ENCODE measurements at regions not wholly inside any gene's neighbourhood (a gene's known extent, or its start where the extent isn't known, plus 50 kb on each side); places are given as distances from the start of the nearest gene placed in this dataset.
"Not testable (repeated sequence)": the region's sequence is repeated elsewhere in the genome, so short reads cannot be mapped to it uniquely, and the experiment has no call there.

DNA sequence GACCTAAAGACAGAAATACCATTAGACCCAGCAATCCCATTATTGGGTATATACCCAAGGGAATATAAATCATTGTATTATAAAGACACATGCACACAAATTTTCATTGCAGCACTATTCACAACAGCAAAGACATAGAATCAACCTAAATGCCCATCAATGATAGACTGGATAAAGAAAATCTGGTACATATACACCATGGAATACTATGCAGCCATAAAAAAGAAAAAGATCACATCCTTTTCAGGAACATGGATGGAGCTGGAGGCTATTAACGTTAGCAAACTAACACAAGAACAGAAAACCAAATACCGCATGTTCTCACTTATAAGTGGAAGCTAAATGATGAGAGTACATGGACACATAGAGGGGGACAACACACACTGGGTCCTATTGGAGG, 280.1 kb upstream of the G2E3 start:
- 94% methylated on average over 2 of the region's 2 CpGs for WGBS
- H3K36me3 ChIP-seq (ENCODE audit: insufficient read depth); H3K27ac ChIP-seq (ENCODE audit: low read depth); DNase-seq (ENCODE audit: extremely low spot score); H3K4me1 ChIP-seq (ENCODE audit: insufficient read depth); H3K4me3 ChIP-seq (ENCODE audit: low read depth, low read length): not testable (repeated sequence)

DNA sequence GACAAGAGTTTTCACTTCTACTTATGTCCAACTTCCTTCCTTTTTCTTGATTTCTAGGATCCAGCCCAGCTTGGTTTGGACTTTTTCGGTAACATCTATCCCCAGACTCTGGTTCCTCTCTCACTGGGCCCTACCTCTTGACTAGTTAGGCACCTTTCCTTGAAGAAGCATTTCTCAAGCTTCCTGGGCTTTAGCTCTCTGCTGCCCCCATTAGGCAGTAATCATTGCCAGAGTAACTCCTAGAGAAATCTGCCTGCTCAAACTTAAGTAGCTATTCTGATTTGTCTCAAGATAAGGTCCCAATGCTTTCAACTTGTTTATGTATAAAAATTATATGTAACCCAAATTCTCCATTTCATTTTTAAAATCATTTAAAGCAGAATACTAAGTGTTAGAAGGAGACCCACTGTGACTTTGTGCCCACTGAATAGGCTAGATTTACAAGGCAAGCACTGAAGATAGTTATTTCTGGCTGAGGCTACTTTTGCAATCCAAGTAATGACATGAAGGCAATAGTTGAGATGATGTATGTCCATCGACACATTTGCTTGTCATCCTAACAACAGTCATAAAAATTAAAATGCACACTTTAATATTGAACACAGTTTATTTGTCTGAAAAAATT, 275.0 kb upstream of the G2E3 start:
- H3K36me3 ChIP-seq (ENCODE audit: insufficient read depth), result no peaks in the 10 kb centered on the region
- no peak overlapping the region for H3K27ac ChIP-seq (ENCODE audit: low read depth)

DNA sequence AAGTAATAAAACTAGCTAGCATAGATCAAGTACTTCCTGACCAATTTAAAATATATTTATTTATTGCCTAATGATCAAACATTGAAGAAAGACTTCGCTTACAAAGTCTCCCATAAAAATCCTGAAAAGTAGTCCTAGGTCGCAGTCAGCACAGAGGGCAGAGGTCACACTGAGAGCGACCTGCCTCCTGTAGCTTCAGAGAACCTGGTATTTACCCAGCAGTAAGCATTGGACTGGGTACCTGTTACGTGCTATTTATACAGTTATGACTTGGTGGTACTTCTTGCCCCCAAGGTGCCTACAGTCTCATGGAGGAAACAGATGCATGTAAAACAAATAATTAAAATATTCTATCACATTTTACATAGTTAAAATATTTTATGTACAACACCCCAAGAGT, 274.1 kb upstream of the G2E3 start:
- no peak overlapping the region for H3K27ac ChIP-seq (ENCODE audit: low read depth)
- H3K4me3 ChIP-seq (ENCODE audit: low read depth, low read length), result no peak overlapping the region
- no peaks in the 10 kb centered on the region for H3K36me3 ChIP-seq (ENCODE audit: insufficient read depth)
- 84% methylated on average over 4 of the region's 4 CpGs for WGBS
- no peak for DNase-seq (ENCODE audit: extremely low spot score)
- no peaks in the 10 kb centered on the region for H3K4me1 ChIP-seq (ENCODE audit: insufficient read depth)

More for the DNA sequence above, 275.0 kb upstream of the G2E3 start:
- no peak for DNase-seq (ENCODE audit: extremely low spot score)
- Histone ChIP-seq H3K4me1 (ENCODE audit: insufficient read depth) (no peaks in the 10 kb centered on the region), H3K4me3 (ENCODE audit: low read depth, low read length) (no peak overlapping the region)
- 65% methylated on average over 2 of the region's 2 CpGs for WGBS

DNA sequence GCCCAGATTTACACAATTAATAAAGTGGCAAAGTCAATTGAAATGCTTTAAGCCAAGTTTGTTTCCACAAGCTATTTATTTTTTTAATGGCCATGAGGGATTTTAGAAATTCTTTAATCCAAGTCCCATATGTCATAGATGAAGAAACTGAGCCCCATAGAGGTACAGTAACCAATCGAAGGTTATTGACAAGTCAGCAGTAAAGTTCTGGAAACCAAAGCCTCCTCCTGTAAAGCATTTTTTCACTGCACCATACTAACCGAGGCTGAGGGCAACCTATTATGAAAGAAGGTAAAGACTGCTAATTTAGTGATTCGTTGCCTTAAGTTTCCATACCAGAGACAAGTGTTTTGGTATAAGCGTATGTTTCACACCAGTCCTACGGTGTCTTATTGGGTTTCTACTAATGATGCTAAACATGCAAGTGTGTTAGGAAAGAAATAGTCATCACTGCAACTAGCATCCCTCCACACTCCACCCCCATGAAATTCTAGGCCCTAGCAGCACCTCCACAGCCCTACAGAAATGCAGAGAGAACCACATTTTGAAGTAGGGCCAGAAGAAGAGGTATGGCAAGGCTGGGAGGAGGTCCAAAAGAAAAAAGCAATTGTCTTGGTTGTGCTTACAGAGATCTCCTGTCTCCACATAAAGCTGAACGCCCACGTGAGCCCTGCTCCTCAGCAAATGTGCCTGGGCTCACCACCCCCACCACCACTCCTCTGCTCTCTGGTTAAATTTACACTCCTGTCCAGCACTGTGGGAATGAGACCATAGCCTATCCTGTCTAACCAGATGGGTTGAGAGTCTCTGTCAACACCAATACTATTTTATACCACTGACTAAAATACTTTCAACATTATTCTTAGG, 271.1 kb upstream of the G2E3 start:
- Histone ChIP-seq H3K27ac (ENCODE audit: low read depth) (no peak overlapping the region), H3K36me3 (ENCODE audit: insufficient read depth) (no peaks in the 10 kb centered on the region)

DNA sequence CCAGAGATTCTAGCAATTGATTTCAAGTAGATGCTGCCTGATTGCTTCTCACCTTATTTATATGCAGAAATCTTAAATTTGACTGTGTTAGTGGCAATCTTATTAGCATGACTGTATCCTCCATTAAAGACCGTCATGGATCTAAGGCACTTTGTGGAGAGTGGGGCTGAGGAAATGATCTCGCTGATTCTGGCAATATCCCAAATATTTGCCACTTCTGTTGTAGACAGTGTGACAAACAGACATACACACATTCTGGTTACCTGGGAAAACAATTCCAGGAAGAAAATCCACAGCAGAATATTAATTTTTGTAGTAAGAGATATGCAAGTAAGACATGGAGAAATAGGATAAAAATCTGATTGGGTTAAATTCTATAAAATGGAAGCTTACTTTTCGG, 269.0 kb upstream of the G2E3 start:
- no peak overlapping the region for H3K4me3 ChIP-seq (ENCODE audit: low read depth, low read length)
- WGBS, result 71% methylated on average over 3 of the region's 3 CpGs
- DNase-seq (ENCODE audit: extremely low spot score), result no peak
- H3K4me1 ChIP-seq (ENCODE audit: insufficient read depth), result no peaks in the 10 kb centered on the region
- H3K36me3 ChIP-seq (ENCODE audit: insufficient read depth), result no peaks in the 10 kb centered on the region
- H3K27ac ChIP-seq (ENCODE audit: low read depth), result no peak overlapping the region

More for the DNA sequence above, 271.1 kb upstream of the G2E3 start:
- no peak for DNase-seq (ENCODE audit: extremely low spot score)
- WGBS, result 82% methylated on average over 7 of the region's 7 CpGs
- Histone ChIP-seq H3K4me3 (ENCODE audit: low read depth, low read length) (no peak overlapping the region), H3K4me1 (ENCODE audit: insufficient read depth) (no peaks in the 10 kb centered on the region)

DNA sequence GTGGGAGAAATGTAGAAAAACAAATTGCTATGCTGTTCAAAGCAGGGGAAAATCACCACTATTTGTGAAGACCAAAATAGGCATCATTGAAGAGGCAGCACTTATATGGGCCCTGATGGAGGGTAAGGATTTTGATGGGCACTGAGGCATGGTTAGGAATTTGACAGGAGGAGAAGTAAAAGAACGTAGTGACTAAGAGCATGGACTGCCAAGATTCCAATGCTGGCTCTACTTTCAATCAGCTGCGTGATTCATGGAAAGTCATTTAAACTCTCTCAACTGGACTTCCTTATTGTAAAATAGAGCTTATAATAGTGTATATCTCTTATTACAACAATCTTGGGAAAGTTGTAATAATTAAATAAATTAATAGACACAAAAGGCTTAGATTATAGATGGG, 267.7 kb upstream of the G2E3 start:
- Histone ChIP-seq H3K27ac (ENCODE audit: low read depth) (no peak overlapping the region), H3K36me3 (ENCODE audit: insufficient read depth) (no peaks in the 10 kb centered on the region), H3K4me1 (ENCODE audit: insufficient read depth) (no peaks in the 10 kb centered on the region), H3K4me3 (ENCODE audit: low read depth, low read length) (no peak overlapping the region)
- 63% methylated on average over 2 of the region's 2 CpGs for WGBS
- DNase-seq (ENCODE audit: extremely low spot score), result no peak

DNA sequence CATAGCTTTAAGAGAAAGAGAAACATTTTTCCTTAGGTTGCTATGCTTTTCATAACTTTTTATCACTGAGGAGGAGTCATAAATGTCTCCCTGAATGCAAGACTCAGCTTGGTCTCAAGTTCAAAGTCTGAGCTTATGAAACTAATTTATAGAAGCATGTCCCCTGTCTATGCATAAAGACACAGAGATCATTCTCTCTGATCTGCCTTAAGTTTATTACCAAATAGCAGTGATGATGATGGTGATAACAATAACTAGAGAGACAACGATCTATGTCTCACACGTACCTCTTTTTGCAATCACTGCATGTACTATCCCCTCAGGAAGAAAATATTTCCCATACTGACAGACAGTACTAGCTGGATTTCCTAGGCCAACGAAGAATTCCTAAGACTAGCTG, 266.4 kb upstream of the G2E3 start:
- WGBS, result 53% methylated on average over 3 of the region's 3 CpGs
- no peak for DNase-seq (ENCODE audit: extremely low spot score)
- H3K27ac ChIP-seq (ENCODE audit: low read depth), result no peak overlapping the region
- no peaks in the 10 kb centered on the region for H3K36me3 ChIP-seq (ENCODE audit: insufficient read depth)
- no peak overlapping the region for H3K4me3 ChIP-seq (ENCODE audit: low read depth, low read length)
- no peaks in the 10 kb centered on the region for H3K4me1 ChIP-seq (ENCODE audit: insufficient read depth)

DNA sequence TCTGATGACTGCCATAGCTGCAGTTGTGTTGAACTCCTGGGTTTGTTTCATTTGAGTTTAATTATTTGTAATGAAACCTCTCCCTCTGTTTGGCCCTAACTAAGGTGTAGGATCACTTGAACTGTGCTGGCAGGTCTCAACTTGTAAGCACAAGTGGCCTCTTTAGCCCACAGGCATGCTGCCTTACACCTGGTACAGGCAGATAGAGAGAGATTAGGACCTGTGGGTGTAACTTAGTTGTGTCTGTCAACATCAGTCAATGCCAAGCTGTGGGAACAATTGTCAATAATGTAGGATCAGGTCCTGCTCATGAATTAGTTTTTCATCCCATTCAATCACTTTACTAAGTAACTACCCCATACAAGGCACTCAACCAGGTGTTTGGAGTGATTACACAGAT, 263.0 kb upstream of the G2E3 start:
- no peaks in the 10 kb centered on the region for H3K36me3 ChIP-seq (ENCODE audit: insufficient read depth)
- H3K4me1 ChIP-seq (ENCODE audit: insufficient read depth), result no peaks in the 10 kb centered on the region
- H3K4me3 ChIP-seq (ENCODE audit: low read depth, low read length), result no peak overlapping the region
- H3K27ac ChIP-seq (ENCODE audit: low read depth), result no peak overlapping the region
- no peak for DNase-seq (ENCODE audit: extremely low spot score)

DNA sequence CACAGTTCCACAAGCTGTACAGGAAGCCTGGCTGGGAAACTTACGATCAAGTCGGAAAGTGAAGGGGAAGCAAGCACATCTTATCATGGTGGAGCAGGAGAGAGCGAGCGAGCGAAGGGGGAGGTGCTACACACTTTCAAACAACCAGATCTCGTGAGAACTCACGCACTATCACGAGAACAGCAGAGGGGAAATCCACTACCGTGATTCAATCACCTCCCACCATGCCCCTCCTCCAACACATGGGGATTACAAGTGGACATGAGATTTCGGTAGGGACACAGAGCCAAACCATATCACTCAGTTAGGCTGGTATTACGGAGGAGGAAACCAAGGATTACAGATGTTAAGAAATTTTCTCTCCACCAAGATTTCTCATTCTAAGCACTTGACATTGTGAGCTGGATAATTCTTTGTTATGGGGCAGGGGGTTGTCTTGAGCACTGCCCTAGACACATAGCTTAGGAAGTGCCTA, 262.0 kb upstream of the G2E3 start:
- DNase-seq (ENCODE audit: extremely low spot score), result no peak
- Histone ChIP-seq H3K4me3 (ENCODE audit: low read depth, low read length) (no peak overlapping the region), H3K4me1 (ENCODE audit: insufficient read depth) (no peaks in the 10 kb centered on the region), H3K27ac (ENCODE audit: low read depth) (no peak overlapping the region), H3K36me3 (ENCODE audit: insufficient read depth) (no peaks in the 10 kb centered on the region)
- 84% methylated on average over 11 of the region's 11 CpGs for WGBS

DNA sequence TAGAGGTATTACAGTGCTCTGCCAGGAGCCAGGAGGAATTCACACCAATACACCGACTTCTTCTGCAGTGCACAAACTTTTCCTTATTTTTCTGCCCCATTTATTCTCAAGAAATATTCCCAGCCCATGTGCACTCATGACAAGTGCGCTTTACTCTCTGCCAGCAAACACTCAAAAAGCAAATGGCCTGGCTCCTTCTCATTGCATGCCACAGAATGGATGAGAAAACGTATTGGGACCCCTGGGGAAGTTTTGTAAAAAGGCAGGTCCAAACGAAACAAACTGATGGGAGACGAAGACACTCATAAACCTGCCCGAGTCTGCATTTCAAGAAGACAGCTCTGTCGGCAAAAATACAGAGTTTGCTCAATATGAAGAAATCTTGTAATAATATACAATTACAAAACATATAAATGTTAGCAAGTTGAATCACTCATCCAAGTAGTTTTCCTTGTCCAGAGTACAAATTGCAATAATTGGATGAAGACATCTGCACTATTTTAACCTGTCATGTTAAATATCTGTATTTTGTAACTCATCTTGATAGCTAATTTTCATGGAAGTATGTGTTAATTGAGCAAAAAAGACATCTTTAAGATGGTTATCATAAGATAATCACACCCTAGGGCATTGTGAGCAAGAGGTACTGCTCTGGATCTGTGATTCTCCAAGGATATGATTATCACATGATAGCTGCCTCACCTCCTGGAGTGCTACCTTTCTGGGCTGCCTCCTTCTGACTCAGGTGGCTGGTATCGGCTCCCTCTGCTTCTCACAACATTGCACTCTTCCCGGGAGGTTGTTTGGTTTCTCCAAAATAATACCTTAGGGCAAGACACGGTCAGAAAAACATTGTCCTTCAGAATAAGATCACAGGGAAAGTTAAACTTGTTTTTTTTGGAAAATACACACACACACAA, 260.8 kb upstream of the G2E3 start:
- no peaks in the 10 kb centered on the region for H3K36me3 ChIP-seq (ENCODE audit: insufficient read depth)
- no peak overlapping the region for H3K27ac ChIP-seq (ENCODE audit: low read depth)
- 78% methylated on average over 10 of the region's 10 CpGs for WGBS
- no peak overlapping the region for H3K4me3 ChIP-seq (ENCODE audit: low read depth, low read length)
- DNase-seq (ENCODE audit: extremely low spot score), result no peak
- no peaks in the 10 kb centered on the region for H3K4me1 ChIP-seq (ENCODE audit: insufficient read depth)

DNA sequence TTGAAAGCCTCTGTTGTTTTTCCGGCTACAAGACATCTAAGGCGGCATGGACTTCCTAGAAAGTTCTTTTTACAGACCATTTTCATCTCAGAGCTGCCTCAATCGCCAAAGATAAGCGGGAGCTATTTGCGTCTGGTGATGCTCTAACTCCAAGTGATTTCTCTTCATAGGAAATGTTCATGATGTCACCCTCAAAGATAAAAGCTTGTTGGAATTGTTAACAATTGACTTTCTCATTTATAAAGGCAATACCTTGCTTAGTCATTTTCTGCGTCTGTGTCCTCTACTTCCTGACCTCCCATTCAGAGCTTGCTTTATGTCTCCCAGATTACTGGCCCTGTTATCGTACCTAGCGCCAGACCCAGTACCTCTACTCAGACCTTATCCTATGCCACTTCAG, 259.0 kb upstream of the G2E3 start:
- DNase-seq (ENCODE audit: extremely low spot score), result no peak
- H3K4me1 ChIP-seq (ENCODE audit: insufficient read depth), result no peaks in the 10 kb centered on the region
- no peaks in the 10 kb centered on the region for H3K36me3 ChIP-seq (ENCODE audit: insufficient read depth)
- no peak overlapping the region for H3K4me3 ChIP-seq (ENCODE audit: low read depth, low read length)
- H3K27ac ChIP-seq (ENCODE audit: low read depth), result no peak overlapping the region
- 56% methylated on average over 8 of the region's 8 CpGs for WGBS

DNA sequence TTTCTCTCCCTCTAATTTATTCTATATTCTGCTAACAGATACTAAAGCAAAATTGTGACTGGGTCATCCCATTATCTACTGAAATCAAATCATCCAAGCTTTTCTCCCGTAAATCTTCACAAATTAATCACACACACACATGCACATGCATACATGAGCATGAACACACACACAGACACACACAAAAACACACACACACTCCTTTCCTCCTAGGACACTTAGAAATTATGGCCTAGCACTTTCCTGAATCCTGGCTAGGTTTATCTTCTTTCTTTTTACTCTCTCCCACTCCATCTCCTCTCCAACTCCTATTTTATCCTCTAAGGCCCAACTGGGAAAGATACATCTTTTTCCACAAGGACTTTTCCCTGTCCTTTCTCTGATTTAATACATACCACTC, 255.6 kb upstream of the G2E3 start:
- Histone ChIP-seq H3K36me3 (ENCODE audit: insufficient read depth) (no peaks in the 10 kb centered on the region), H3K4me3 (ENCODE audit: low read depth, low read length) (no peak overlapping the region), H3K27ac (ENCODE audit: low read depth) (no peak overlapping the region), H3K4me1 (ENCODE audit: insufficient read depth) (no peaks in the 10 kb centered on the region)
- WGBS, result 95% methylated on average over 1 of the region's 1 CpG
- DNase-seq (ENCODE audit: extremely low spot score), result no peak

DNA sequence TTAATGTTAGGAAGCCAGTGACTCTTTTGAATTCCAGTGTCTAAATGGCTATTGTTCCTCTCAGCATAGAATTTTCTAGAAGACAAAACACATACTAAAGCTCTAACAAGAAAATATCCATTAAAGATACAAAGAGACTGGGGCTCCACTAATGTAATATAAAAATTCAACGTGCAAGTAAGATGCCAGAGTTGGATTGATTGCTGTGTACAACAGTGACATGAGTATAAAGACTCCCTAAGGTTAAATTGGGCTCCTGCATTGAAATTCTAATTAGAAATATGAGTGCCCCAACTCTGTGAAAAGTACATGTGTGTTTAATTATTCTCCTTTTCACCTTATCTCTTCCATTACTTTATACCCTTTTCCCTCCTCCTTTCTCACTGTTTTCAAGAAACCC, 253.6 kb upstream of the G2E3 start:
- no peak overlapping the region for H3K4me3 ChIP-seq (ENCODE audit: low read depth, low read length)
- 74% methylated on average over 1 of the region's 1 CpG for WGBS
- H3K4me1 ChIP-seq (ENCODE audit: insufficient read depth), result no peaks in the 10 kb centered on the region
- H3K27ac ChIP-seq (ENCODE audit: low read depth), result no peak overlapping the region
- DNase-seq (ENCODE audit: extremely low spot score), result no peak
- no peaks in the 10 kb centered on the region for H3K36me3 ChIP-seq (ENCODE audit: insufficient read depth)
